ENCODE measurements at regions not wholly inside any gene's neighbourhood (a gene's known extent, or its start where the extent isn't known, plus 50 kb on each side); places are given as distances from the start of the nearest gene placed in this dataset.

DNA sequence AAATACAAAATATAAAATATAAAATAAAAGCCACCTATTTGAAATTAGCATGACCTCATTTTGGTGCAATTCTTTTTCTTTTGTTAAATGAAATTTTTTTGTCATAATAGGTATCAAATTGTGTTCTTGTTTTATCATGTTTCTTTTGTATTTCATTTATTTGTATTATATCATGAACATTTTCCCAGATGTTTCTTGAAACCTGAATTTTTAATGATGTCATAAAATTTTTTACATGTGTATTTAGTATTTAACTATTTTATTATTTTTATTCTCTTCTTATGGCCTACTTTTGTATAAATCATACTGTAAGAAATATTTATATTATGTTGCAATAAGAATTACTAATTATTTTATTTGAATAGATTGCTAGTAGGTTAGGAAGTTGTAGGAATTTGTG lies 361.7 kb downstream of the TMEM161B start:
- no peaks in the 10 kb centered on the region for H3K9me3 Mint-ChIP-seq
- DNase-seq (ENCODE audit: extremely low spot score, unreplicated experiment) = no peak
- TF ChIP-seq CTCF (conservative IDR thresholded peaks at IDR 0.05) = no peak
- no peak overlapping the region for H3K4me3 Mint-ChIP-seq
- no peaks in the 10 kb centered on the region for H3K4me1 Mint-ChIP-seq (ENCODE audit: unreplicated experiment)
- no peak overlapping the region for H3K27ac Mint-ChIP-seq
- H3K36me3 Mint-ChIP-seq = no peaks in the 10 kb centered on the region
- H3K27me3 Mint-ChIP-seq = no peaks in the 10 kb centered on the region

- Mint-ChIP-seq H3K27ac (no peak overlapping the region), H3K4me1 (ENCODE audit: unreplicated experiment) (peaks cover 10% of the 10 kb centered on the region), H3K36me3 (no peaks in the 10 kb centered on the region), H3K27me3 (peaks cover 4% of the 10 kb centered on the region), H3K4me3 (no peak overlapping the region), H3K9me3 (no peaks in the 10 kb centered on the region)
- TF ChIP-seq CTCF (conservative IDR thresholded peaks at IDR 0.05) = no peak
- no peak for DNase-seq (ENCODE audit: extremely low spot score, unreplicated experiment)
Observed at GRCh38 chr5:87900419-87900818, 368.2 kb downstream of the TMEM161B start.

DNA sequence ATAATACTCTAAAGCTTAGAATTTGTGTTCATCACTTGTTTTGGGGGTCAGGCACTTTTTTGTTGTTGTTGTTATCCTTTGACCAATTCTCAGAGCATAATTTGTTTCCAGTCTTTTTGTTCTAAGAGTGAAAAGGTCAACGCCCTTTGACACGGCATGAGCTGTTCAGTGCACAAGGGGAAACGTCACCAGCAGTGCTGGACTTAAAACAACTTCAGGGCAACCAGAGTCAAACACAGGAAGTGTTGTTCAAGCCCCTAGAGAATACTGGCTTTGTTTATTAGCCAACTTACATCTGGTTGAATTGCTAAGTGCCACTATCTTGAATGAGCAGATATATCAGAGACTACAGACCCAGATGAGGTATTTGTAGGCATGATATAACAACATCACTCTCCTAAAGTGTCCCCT lies 368.9 kb downstream of the TMEM161B start:
- DNase-seq (ENCODE audit: extremely low spot score, unreplicated experiment) = no peak
- H3K36me3 Mint-ChIP-seq = no peaks in the 10 kb centered on the region
- H3K27me3 Mint-ChIP-seq = peaks cover 4% of the 10 kb centered on the region
- TF ChIP-seq CTCF (conservative IDR thresholded peaks at IDR 0.05) = no peak
- H3K9me3 Mint-ChIP-seq = no peaks in the 10 kb centered on the region
- H3K27ac Mint-ChIP-seq = no peak overlapping the region
- H3K4me1 Mint-ChIP-seq (ENCODE audit: unreplicated experiment) = peaks cover 10% of the 10 kb centered on the region
- no peak overlapping the region for H3K4me3 Mint-ChIP-seq

GRCh38 chr5:87899208-87899661 lies 369.4 kb downstream of the TMEM161B start:
- DNase-seq (ENCODE audit: extremely low spot score, unreplicated experiment) = no peak
- Mint-ChIP-seq H3K9me3 (no peaks in the 10 kb centered on the region), H3K36me3 (no peaks in the 10 kb centered on the region), H3K4me1 (ENCODE audit: unreplicated experiment) (peaks cover 10% of the 10 kb centered on the region), H3K27me3 (peaks cover 4% of the 10 kb centered on the region), H3K4me3 (no peak overlapping the region), H3K27ac (no peak overlapping the region)
- peak; percentile 64 for TF ChIP-seq CTCF (conservative IDR thresholded peaks at IDR 0.05)

DNA sequence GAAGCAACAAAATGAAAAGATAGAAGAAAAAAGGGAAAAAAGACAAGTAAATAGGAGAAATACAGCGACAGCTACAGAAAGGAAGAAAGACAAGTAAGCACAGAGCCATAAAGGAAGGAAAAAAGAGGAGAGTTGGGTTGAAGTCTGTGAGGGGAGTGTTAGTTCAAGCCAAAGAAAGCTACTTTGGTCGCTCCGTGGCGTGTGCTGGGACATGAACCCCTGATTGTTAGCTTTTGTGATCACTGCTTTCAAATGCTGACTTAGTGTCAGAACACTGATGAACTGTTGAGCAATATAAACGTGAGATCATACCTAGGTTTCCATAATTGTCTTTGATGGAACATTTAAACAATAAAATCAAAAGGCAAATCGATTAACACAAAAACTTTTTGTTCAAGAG lies 370.1 kb downstream of the TMEM161B start:
- H3K27me3 Mint-ChIP-seq = peaks cover 4% of the 10 kb centered on the region
- DNase-seq (ENCODE audit: extremely low spot score, unreplicated experiment) = no peak
- no peak overlapping the region for H3K27ac Mint-ChIP-seq
- H3K4me3 Mint-ChIP-seq = no peak overlapping the region
- no peaks in the 10 kb centered on the region for H3K36me3 Mint-ChIP-seq
- no peaks in the 10 kb centered on the region for H3K9me3 Mint-ChIP-seq
- H3K4me1 Mint-ChIP-seq (ENCODE audit: unreplicated experiment) = peaks cover 10% of the 10 kb centered on the region
- no peak for TF ChIP-seq CTCF (conservative IDR thresholded peaks at IDR 0.05)

- TF ChIP-seq CTCF (conservative IDR thresholded peaks at IDR 0.05) = no peak
- no peaks in the 10 kb centered on the region for H3K36me3 Mint-ChIP-seq
- no peaks in the 10 kb centered on the region for H3K9me3 Mint-ChIP-seq
- no peak for DNase-seq (ENCODE audit: extremely low spot score, unreplicated experiment)
- H3K4me3 Mint-ChIP-seq = no peak overlapping the region
- no peak overlapping the region for H3K27ac Mint-ChIP-seq
- H3K27me3 Mint-ChIP-seq = no peaks in the 10 kb centered on the region
- H3K4me1 Mint-ChIP-seq (ENCODE audit: unreplicated experiment) = no peaks in the 10 kb centered on the region
Observed at GRCh38 chr5:87888139-87888538, 380.5 kb downstream of the TMEM161B start.

All from type B pancreatic cell (in vitro differentiated cells).